GM21576 (cell line): ENCODE measurements at regions not wholly inside any gene's neighbourhood (a gene's known extent, or its start where the extent isn't known, plus 50 kb on each side); places are given as distances from the start of the nearest gene placed in this dataset.
"Not testable (repeated sequence)": the region's sequence is repeated elsewhere in the genome, so short reads cannot be mapped to it uniquely, and the experiment has no call there.

Source experiments
- ATAC-seq: cut with Tn5 transposase; IDR thresholded peaks from one replicate; pipeline ENCODE4 v1.9.1; 2021; ENCODE audit warnings: mild to moderate bottlenecking, moderate library complexity; ENCODE audit not compliant: unreplicated experiment

- ATAC-seq: no peak
Measured at GRCh38 chr3:189375532-189375931, 203.8 kb downstream of the TPRG1 start.

DNA sequence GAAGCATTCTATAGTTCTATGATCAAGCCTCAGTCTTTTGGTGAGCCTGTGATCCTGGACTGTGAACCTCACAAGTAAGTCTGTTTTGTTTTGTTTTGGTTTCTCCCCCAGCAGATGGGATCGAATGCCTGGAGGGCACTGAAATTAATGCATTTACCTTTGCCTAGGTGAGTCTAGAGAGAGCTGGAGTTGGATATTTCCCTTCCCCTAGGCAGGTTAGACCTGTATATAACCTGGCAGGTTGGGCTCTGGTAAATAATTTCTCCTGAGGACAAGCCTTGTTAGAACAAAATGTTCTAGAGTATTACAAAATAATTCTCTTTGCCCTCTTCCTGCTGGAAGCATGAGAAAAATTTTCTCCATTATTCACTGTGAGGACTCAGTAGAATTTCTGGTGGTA is 211.9 kb downstream of the TPRG1 start:
- no peak for ATAC-seq

GRCh38 chr3:189385880-189386279 is 214.1 kb downstream of the TPRG1 start:
- ATAC-seq: not testable (repeated sequence)

DNA sequence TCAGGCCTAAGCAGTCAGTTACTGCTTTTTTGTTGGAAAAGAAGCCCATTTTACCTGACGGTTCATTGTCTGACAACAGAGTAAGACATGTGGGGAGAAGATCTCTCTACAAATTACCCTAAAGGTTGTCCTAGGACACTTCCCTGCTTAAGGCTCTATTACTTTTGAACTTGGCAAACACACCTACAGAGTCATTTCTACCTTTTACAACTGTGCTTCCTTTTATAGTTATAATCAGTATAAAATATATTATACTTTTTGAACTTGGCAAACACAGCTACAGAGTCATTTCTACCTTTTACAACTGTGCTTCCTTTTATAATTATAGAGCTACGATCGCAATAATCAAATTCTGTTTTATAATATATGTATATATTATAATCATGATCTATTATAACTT is 215.0 kb downstream of the TPRG1 start:
- ATAC-seq: no peak

DNA sequence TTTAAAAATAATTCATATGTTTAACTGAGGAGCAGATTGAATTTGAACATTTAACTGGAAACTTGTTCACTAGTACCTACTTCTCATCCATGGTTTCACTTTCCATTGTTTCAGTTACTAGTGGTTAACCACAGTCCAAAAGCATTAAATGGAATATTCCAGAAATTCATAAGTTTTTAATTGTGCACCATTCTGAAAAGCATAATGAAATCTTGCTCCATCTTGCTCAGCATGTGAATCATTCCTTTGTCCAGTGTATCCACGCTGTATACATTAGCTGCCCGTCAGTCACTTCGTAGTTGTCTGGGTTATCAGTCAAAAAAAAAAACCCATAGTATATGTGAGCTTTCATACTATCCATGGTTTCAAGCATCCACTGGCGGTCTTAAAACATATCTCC is 217.6 kb downstream of the TPRG1 start:
- no peak for ATAC-seq

GRCh38 chr3:189393598-189393997 is 221.8 kb downstream of the TPRG1 start:
- ATAC-seq: no peak

DNA sequence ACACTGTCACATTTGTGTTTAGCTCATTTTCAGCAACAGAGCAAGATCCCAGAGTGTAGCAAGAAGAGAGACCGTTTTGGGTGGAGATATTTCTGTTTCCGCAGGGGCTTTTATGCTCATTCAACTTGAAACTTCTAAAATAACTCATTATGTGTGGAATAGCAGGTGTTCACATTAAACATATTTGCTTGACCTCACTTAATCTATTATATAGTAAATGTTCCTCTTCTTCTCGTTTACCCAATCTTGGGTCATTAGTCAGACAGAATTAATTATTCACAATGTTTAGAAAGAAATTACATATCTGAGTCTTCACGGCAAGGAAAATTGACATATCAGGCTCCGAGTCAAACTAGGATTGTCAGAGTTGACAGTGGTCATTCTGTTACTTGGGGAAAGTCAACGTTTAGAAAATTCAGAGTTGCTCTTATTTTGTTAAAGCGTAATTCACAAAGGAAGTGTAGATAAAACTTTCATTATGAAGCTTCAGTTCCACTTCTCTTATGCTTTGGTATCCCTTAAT is 222.9 kb downstream of the TPRG1 start:
- ATAC-seq: peak; percentile 91

- no peak for ATAC-seq
Measured at GRCh38 chr3:189395825-189396224, 224.1 kb downstream of the TPRG1 start.

- ATAC-seq: no peak
Measured at GRCh38 chr3:189398656-189399055, 226.9 kb downstream of the TPRG1 start.

DNA sequence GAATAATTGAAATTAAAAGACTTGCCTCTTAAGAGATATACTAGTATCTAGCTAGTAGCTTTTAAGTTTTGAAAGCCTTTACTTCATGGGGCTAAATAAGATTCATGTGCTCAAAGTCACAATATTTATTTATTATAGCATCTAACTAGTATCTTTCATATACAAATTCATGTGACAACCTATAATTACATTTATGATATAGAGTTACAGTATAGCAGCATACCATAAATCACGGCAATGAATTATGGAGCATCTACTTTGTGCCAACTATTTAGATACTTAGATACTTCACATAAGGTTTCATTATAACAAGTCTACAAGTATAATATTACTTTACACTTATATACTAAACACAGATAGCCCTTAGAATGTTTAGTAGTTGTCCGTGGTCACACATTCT is 229.4 kb downstream of the TPRG1 start:
- no peak for ATAC-seq

- ATAC-seq: no peak
Measured at GRCh38 chr3:189403194-189403593, 228.0 kb upstream of the TP63 start.

GRCh38 chr3:189404024-189404423 is 227.2 kb upstream of the TP63 start:
- no peak for ATAC-seq

- ATAC-seq: no peak
Measured at GRCh38 chr3:189404797-189405484, 226.2 kb upstream of the TP63 start.

- no peak for ATAC-seq
Measured at GRCh38 chr3:189406148-189406547, 225.0 kb upstream of the TP63 start.

- ATAC-seq: no peak
Measured at GRCh38 chr3:189410522-189410921, 220.7 kb upstream of the TP63 start.

DNA sequence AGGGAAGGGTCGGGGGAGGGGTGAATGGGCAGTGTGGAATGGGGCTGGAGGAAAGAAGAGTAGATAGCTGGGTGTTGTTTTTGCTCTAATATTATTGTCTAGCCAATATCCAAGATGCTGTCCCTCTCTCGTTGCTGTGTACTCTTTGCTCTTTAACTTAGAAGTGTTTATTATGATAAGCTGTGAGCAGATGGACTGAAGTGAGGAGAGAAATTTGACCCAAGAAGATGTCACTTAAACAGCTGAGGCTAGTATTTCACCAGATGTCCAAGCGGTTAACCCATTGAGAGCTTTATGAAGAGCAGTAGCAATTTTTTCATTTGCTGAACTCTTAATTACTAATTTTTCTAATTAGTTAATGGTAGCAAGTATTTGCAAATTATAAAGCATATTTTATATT is 212.2 kb upstream of the TP63 start:
- ATAC-seq: no peak

GRCh38 chr3:189419683-189420082 is 211.5 kb upstream of the TP63 start:
- ATAC-seq: no peak

DNA sequence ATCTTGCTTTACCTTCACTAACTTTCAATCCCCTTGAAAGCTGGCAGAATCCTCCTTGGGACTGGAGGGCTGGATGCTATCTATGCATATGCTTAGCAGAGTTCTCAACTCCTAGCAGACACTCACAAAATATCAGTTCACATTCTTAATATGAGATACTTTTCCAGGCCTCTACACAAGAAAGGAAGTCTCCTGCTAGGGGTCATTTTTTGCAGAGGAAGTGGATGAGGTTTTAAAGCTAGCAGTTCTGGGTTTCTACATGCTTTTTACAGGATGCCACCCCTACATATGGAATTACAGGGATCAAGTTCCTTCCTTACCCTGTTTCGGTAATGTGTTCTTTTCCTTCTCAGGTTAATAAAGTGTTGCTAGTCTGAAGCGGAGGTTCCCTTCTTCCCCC is 206.3 kb upstream of the TP63 start:
- ATAC-seq: no peak

DNA sequence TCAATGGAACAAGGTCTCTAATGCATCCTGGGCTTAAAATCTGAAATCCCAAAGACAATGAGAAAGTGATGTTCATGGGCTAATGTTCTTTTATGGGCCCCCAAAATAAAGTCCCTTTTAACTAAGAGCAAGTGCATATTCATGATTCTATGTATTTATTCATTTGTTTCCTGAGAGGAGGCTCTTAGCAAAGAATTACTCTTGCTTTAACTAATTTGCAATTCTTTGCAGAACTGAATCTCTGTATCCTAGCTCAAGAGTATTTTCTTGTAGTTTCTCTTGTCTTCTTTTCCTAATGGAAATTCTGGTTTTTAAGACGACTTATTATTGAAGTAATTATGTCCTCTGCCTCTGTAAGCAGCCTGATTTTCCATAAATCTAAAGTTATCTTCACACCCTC is 202.2 kb upstream of the TP63 start:
- no peak for ATAC-seq

- no peak for ATAC-seq
Measured at GRCh38 chr3:189430166-189430565, 201.0 kb upstream of the TP63 start.

DNA sequence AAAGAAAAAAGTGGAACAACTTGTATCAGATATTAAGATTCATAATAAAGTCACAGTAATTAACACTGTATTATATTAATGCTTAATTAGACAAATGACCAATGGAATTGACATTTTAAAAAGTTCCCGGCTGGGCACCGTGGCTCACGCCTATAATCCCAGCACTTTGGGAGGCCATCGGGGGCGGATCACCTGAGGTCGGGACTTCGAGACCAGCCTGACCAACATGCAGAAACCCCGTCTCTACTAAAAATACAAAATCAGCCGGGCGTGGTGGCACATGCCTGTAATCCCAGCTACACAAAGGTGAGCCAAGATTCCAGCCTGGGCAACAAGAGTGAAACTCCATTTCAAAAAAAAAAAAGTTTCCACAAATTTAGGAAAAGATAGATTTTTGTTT is 188.9 kb upstream of the TP63 start:
- not testable (repeated sequence) for ATAC-seq

GRCh38 chr3:189446959-189447560 is 184.1 kb upstream of the TP63 start:
- no peak for ATAC-seq

GRCh38 chr3:189449084-189449483 is 182.1 kb upstream of the TP63 start:
- ATAC-seq: no peak
